NT2/D1 (cell line): ENCODE measurements at regions not wholly inside any gene's neighbourhood (a gene's known extent, or its start where the extent isn't known, plus 50 kb on each side); places are given as distances from the start of the nearest gene placed in this dataset.

Experiments
- SUZ12 ChIP-seq: IDR thresholded peaks from 2 replicates; pipeline ENCODE4 v1.6.1; 2011; ENCODE audit not compliant: insufficient read length, insufficient read depth; ENCODE audit errors: extremely low read depth
- YY1 ChIP-seq: IDR thresholded peaks from 2 replicates; pipeline ENCODE4 v1.6.1; 2011; ENCODE audit not compliant: insufficient read length, insufficient read depth
- ZNF274 ChIP-seq: IDR thresholded peaks from 2 replicates; pipeline ENCODE4 v1.6.1; 2011; ENCODE audit warnings: mild to moderate bottlenecking, low read depth, low read length

DNA sequence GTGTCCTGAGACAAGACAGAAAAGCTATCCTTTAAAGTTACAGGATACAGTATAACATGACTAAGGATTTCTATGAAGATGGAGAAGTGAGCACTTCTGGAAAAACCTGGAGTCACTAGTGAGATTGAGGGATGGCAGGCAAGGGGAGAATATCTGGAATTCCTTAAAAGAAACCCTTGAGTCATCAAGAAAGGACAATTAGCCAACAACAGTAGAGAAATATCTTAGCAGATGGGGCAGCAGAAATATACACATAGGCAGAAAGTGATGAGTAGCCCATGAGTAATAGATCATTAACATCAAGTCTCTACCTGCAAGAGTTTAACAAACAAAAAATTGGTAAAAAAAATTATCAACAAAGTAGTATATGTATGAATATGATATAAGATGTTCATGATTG lies 858.8 kb upstream of the FRG1 start:
- TF ChIP-seq YY1 (no peak), ZNF274 (no peak), SUZ12 (no peak)
